MM.1S (cell line): ENCODE measurements at regions not wholly inside any gene's neighbourhood (a gene's known extent, or its start where the extent isn't known, plus 50 kb on each side); places are given as distances from the start of the nearest gene placed in this dataset.

ENCODE experiments used
- CTCF ChIP-seq: fragments of 300-600 bp; sonication (generic); IDR thresholded peaks from 2 replicates; pipeline ENCODE4 v1.5.1; 2016; ENCODE audit warnings: antibody characterized with exemption, low read length, mixed read lengths
- EZH2 ChIP-seq: fragments of 300-600 bp; sonication (generic); optimal IDR thresholded peaks from 2 replicates; pipeline ENCODE3; 2017; ENCODE audit warnings: low read depth, mild to moderate bottlenecking, antibody characterized with exemption, low read length, mixed read lengths
- EZH2phosphoT487 ChIP-seq: fragments of 300-600 bp; sonication (generic); IDR thresholded peaks from 2 replicates; pipeline ENCODE4 v1.6.1; 2018; ENCODE audit warnings: antibody characterized with exemption, low read length

GRCh38 chr20:12203399-12203798 is 285.7 kb downstream of the BTBD3 start:
- TF ChIP-seq CTCF (no peak), EZH2 (no peak), EZH2phosphoT487 (no peak)
